ENCODE measurements at regions not wholly inside any gene's neighbourhood (a gene's known extent, or its start where the extent isn't known, plus 50 kb on each side); places are given as distances from the start of the nearest gene placed in this dataset.

DNA sequence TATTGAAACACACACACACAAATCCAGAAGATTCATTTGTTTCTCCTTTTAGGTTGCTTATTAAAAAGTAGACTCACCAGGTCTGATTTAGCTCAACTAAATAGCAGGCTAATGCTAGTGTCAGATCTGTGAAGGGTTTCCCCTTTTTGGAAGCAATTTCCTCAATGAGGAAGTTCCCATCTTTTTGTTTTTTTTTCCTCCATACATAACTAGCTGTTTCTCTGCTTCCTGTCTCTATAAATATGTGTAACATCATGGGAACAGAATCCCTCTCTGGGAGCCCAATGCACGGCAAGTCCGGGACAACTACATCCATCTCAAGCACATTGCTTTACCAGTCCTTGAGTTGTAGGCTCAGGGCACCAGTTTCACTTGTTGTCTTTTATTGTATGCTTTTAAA, 1421.1 kb downstream of the PLA2G4A start:
- H3K79me2 ChIP-seq (ENCODE audit: insufficient read depth, low read depth, low read length) = no peaks in the 10 kb centered on the region
- H3K9me3 ChIP-seq (ENCODE audit: low read length) = no peaks in the 10 kb centered on the region
- no peak overlapping the region for H3K27ac ChIP-seq (ENCODE audit: low read depth, low read length, poor library complexity, severe bottlenecking)
- H4K20me1 ChIP-seq (ENCODE audit: insufficient read depth, low read length) = no peaks in the 10 kb centered on the region
- intact Hi-C loops (cut with micrococcal nuclease; ENCODE audit: unreplicated experiment) = no loop called here
- no peak overlapping the region for H3K4me2 ChIP-seq (ENCODE audit: low read length)
- H3K4me3 ChIP-seq (ENCODE audit: low read depth, low read length, poor library complexity, severe bottlenecking) = no peak overlapping the region
- TF ChIP-seq, protein P1, sequence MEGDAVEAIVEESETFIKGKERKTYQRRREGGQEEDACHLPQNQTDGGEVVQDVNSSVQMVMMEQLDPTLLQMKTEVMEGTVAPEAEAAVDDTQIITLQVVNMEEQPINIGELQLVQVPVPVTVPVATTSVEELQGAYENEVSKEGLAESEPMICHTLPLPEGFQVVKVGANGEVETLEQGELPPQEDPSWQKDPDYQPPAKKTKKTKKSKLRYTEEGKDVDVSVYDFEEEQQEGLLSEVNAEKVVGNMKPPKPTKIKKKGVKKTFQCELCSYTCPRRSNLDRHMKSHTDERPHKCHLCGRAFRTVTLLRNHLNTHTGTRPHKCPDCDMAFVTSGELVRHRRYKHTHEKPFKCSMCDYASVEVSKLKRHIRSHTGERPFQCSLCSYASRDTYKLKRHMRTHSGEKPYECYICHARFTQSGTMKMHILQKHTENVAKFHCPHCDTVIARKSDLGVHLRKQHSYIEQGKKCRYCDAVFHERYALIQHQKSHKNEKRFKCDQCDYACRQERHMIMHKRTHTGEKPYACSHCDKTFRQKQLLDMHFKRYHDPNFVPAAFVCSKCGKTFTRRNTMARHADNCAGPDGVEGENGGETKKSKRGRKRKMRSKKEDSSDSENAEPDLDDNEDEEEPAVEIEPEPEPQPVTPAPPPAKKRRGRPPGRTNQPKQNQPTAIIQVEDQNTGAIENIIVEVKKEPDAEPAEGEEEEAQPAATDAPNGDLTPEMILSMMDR (conservative IDR thresholded peaks at IDR 0.05; ENCODE audit: low read length) = no peak
- no peak for TF ChIP-seq EZH2phosphoT487 (IDR thresholded peaks at IDR 0.05; ENCODE audit: borderline replicate concordance, low read depth, low read length)
- BruUV-seq (replicated peaks) = no TSS peak
- H2AFZ ChIP-seq (ENCODE audit: low read length) = no peak overlapping the region
- CTCF ChIA-PET (ENCODE audit: unreplicated experiment) = no interaction called here
- H3K36me3 ChIP-seq (ENCODE audit: insufficient read depth, low read length) = no peaks in the 10 kb centered on the region
- no peaks in the 10 kb centered on the region for H3K9me2 ChIP-seq (ENCODE audit: insufficient read depth, low read length)
- DNase-seq (ENCODE audit: low spot score) = no peak
- POLR2A ChIA-PET = no interaction called here
- H3K4me1 ChIP-seq (ENCODE audit: insufficient read depth, low read length, poor library complexity, severe bottlenecking) = no peaks in the 10 kb centered on the region

DNA sequence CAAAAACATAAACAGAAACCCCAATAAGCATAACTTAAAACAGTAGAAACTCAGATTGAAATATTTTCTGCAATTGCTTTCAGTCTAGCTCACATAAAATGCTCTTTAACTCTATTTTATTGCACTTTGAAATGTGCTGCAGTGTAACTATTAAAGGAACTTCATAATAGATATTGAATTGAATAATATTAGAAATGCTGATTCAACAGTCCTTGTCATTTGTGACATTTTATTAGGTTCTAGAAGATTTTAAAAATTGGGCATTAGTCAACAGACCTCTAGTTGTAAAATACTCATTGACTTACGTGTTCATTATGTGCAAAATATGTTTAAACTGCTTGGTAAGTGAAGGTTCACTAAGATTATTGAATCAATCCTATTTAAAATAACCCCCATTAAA, 1422.3 kb downstream of the PLA2G4A start:
- Histone ChIP-seq H3K79me2 (ENCODE audit: insufficient read depth, low read depth, low read length) (no peaks in the 10 kb centered on the region), H3K27ac (ENCODE audit: low read depth, low read length, poor library complexity, severe bottlenecking) (no peak overlapping the region), H4K20me1 (ENCODE audit: insufficient read depth, low read length) (no peaks in the 10 kb centered on the region), H3K4me3 (ENCODE audit: low read depth, low read length, poor library complexity, severe bottlenecking) (no peak overlapping the region), H3K36me3 (ENCODE audit: insufficient read depth, low read length) (no peaks in the 10 kb centered on the region), H3K9me2 (ENCODE audit: insufficient read depth, low read length) (no peaks in the 10 kb centered on the region), H3K4me2 (ENCODE audit: low read length) (no peak overlapping the region), H3K4me1 (ENCODE audit: insufficient read depth, low read length, poor library complexity, severe bottlenecking) (no peaks in the 10 kb centered on the region), H3K9me3 (ENCODE audit: low read length) (no peaks in the 10 kb centered on the region), H2AFZ (ENCODE audit: low read length) (no peak overlapping the region)
- TF ChIP-seq, protein P1 (conservative IDR thresholded peaks at IDR 0.05; ENCODE audit: low read length) = no peak
- TF ChIP-seq EZH2phosphoT487 (IDR thresholded peaks at IDR 0.05; ENCODE audit: borderline replicate concordance, low read depth, low read length) = no peak
- POLR2A ChIA-PET = no interaction called here
- no peak for DNase-seq (ENCODE audit: low spot score)
- CTCF ChIA-PET (ENCODE audit: unreplicated experiment) = no interaction called here
- no TSS peak for BruUV-seq (replicated peaks)
- intact Hi-C loops (cut with micrococcal nuclease; ENCODE audit: unreplicated experiment) = no loop called here

DNA sequence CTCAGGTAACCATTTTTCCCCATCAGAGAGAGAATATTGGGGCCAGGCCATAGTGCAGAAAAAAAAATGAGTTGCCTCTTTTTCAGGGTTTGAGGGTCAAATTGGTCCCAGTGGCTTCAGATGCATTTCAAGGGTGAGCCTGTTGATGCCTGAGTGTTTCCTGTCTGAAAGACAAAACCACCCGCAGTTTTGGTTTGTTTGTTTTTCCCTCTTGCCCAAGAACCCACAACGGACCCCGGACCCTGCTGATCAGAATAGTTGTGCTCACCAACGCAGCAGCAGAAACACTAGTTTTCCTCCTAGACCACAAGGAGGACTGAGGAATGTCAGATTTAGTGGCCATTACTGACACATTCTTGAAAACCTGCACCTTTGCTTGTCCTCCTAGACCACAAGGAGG, 1433.1 kb downstream of the PLA2G4A start:
- no peak for DNase-seq (ENCODE audit: low spot score)
- H3K4me3 ChIP-seq (ENCODE audit: low read depth, low read length, poor library complexity, severe bottlenecking) = no peak overlapping the region
- TF ChIP-seq EZH2phosphoT487 (IDR thresholded peaks at IDR 0.05; ENCODE audit: borderline replicate concordance, low read depth, low read length) = no peak
- TF ChIP-seq, protein P1 (conservative IDR thresholded peaks at IDR 0.05; ENCODE audit: low read length) = no peak
- CTCF ChIA-PET (ENCODE audit: unreplicated experiment) = no interaction called here
- H3K9me3 ChIP-seq (ENCODE audit: low read length) = no peaks in the 10 kb centered on the region
- H3K36me3 ChIP-seq (ENCODE audit: insufficient read depth, low read length) = no peaks in the 10 kb centered on the region
- no TSS peak for BruUV-seq (replicated peaks)
- no peak overlapping the region for H3K27ac ChIP-seq (ENCODE audit: low read depth, low read length, poor library complexity, severe bottlenecking)
- no peak overlapping the region for H3K4me2 ChIP-seq (ENCODE audit: low read length)
- POLR2A ChIA-PET = no interaction called here
- H3K79me2 ChIP-seq (ENCODE audit: insufficient read depth, low read depth, low read length) = no peaks in the 10 kb centered on the region
- H4K20me1 ChIP-seq (ENCODE audit: insufficient read depth, low read length) = no peaks in the 10 kb centered on the region
- no peaks in the 10 kb centered on the region for H3K9me2 ChIP-seq (ENCODE audit: insufficient read depth, low read length)
- intact Hi-C loops (cut with micrococcal nuclease; ENCODE audit: unreplicated experiment) = no loop called here
- H3K4me1 ChIP-seq (ENCODE audit: insufficient read depth, low read length, poor library complexity, severe bottlenecking) = no peaks in the 10 kb centered on the region
- no peak overlapping the region for H2AFZ ChIP-seq (ENCODE audit: low read length)

All from OCI-LY7 (cell line).